CD4-positive, alpha-beta T cell treated with Interleukin-4 for 4 hours (primary cell): ENCODE measurements at regions not wholly inside any gene's neighbourhood (a gene's known extent, or its start where the extent isn't known, plus 50 kb on each side); places are given as distances from the start of the nearest gene placed in this dataset.
"Not testable (repeated sequence)": the region's sequence is repeated elsewhere in the genome, so short reads cannot be mapped to it uniquely, and the experiment has no call there.

Source experiments
- DNase-seq: peaks from one replicate; pipeline ENCODE4 v3.0.0-alpha.2; 2020

DNA sequence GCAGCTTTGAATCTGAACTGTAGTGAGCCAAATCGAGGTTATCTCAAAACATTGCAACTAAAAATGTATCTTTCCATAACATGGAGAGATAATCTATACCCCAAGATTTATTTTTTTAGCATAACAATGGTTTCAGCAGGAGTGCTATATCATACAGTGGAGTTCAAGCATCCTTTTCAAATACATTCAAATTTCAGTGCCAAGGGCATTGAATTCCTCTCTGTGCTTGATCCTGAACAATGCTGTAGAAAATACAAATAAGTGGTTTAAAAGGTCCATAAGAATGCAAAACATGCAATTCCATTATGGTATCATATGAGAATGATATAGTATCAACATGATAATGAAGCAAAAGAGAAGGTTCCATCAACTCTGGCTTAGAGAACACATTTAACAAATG lies 201.7 kb downstream of the TXNL1 start:
- no peak for DNase-seq

- no peak for DNase-seq
Observed at GRCh38 chr18:56433919-56434318, 204.5 kb downstream of the TXNL1 start.

GRCh38 chr18:56431551-56431950 lies 206.8 kb downstream of the TXNL1 start:
- no peak for DNase-seq

- no peak for DNase-seq
Observed at GRCh38 chr18:56423626-56424025, 214.8 kb downstream of the TXNL1 start.

DNA sequence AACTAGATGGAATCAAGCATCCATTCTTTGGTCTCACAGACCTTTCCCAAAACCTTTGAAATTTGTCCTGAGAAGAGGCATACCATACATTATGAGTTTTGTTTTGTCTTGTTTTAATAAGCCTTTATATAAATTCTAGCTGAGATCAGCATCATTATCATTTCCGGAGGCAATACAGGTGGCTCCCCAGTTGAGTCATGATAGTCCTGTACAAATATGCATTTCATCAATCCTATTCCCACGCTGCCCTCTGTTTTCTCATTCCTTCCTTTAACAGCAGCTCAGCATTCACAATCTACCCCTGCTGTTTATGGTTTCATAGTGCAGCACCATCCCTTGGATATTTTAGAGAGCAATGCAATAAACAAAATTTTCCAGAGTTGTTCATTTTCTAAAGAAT lies 216.7 kb downstream of the TXNL1 start:
- DNase-seq, result no peak

DNA sequence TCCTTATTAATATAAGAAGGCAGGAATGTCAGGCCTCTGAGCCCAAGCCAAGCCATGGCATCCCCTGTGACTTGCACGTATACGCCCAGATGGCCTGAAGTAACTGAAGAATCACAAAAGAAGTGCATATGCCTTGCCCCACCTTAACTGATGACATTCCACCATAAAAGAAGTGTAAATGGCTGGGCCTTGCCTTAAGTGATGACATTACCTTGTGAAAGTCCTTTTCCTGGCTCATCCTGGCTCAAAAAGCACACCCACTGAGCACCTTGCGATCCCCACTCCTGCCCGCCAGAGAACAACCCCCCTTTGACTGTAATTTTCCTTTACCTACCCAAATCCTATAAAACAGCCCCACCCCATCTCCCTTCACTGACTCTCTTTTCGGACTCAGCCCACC lies 217.5 kb downstream of the TXNL1 start:
- DNase-seq, result not testable (repeated sequence)

GRCh38 chr18:56414357-56414756 lies 224.0 kb downstream of the TXNL1 start:
- DNase-seq, result no peak

DNA sequence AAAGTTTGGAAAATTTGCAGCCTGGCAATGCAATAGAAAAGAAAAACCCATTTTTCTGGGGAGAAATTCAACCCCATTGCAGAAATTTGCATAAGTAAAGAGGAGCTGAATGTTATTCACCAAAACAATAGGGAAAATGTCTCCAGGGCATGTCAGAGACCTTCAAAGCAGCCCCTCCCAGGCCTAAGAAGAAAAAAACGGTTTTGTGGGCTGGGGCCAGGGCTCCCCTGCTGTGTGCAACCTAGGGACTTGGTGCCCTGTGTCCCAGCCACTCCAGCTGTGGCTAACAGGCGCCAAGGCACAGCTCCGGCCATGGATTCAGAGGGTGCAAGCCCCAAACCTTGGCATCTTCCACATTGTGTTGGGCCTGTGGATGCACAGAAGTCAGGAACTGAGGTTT lies 224.5 kb downstream of the TXNL1 start:
- no peak for DNase-seq

DNA sequence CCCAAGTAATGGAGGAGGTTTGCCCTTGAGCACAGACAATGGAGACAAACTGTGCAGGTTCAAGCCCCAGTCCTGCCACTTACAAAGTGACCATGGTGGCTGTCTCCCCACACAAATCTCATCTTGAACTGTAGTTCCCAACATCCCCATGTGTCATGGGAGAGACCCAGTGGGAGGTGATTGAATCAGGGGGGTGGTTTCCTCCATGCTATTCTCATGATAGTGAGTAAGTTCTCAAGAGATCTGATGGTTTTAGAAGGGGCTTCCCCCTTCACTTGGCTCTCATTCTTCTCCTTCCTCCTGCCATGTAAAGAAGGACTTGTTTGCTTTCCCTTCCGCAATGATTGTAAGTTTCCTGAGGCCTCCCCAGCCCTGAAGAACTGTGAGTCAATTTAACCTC lies 225.4 kb downstream of the TXNL1 start:
- DNase-seq, result no peak

GRCh38 chr18:56409736-56410135 lies 228.7 kb downstream of the TXNL1 start:
- DNase-seq, result no peak

- no peak for DNase-seq
Observed at GRCh38 chr18:56407646-56408180, 230.7 kb downstream of the TXNL1 start.

DNA sequence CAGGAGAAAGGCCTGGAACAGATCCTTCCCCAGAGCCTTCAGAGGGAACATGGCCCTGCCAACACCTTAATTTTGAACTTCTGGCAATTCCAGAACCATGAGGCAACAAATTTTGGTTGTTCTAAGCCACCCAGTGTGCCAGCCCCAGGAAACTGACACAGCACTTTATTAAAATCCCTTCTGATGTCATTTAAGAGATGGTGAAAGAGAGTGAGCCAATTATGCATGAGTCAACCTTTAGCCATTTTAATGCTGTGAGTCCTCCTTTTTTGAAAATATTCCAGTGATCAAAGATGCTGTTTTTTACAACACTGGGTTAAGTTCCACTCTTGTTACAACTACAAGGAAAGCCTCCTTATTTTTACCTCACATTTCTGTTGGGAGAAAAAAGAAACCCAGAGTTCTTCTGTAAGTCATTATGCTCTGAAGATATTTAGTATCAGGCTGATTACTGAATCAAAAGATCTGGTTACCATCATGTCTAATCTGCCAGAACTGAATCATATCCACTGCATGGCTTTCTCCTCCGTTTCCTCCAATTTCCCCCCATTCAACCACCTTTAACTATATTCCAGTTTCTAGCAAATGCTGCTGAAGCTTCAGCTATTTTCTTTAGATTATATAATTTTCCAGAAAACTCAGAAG lies 235.4 kb downstream of the TXNL1 start:
- no peak for DNase-seq

- DNase-seq, result no peak
Observed at GRCh38 chr18:56393870-56394269, 244.5 kb downstream of the TXNL1 start.

GRCh38 chr18:56391931-56392590 lies 246.3 kb downstream of the TXNL1 start:
- DNase-seq, result no peak

DNA sequence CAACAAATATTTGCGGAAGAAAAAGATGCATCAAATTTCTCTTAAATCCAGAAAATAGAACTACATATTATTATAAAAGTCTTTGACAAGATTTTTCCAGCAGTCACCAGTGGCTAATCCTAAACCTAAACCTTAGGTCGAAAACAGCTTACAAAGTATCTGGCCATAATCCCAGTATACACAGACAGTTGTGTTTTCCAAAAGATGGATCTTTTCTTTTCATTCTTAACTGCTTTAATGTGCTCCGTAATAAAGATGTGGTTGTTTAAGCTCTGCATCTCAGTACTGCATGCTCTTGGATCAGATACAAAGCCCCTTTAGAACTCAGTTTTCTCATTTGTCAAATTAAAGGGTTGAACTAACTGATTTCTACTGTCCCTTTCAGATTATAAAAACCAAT lies 247.8 kb downstream of the TXNL1 start:
- no peak for DNase-seq

GRCh38 chr18:56389190-56389589 lies 249.2 kb downstream of the TXNL1 start:
- no peak for DNase-seq

DNA sequence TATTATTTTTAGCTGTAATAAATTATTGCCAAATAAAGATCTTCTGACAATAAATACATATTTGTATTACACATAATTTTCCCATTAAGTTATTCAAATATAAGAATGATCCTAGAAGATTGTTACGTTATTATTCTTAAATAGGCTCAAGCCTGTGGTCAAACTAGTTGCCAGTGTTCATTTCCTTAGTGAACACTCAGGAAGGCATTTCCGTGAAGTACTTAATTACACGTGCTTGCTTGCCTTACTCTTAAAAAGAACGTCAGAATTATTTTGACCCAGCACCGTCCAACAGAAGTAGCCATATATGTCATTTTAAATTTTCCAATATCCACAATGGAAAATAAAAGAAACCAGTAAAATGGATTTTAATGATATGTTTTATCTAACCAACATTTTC lies 249.8 kb downstream of the TXNL1 start:
- no peak for DNase-seq

GRCh38 chr18:56386856-56387255 lies 251.5 kb downstream of the TXNL1 start:
- no peak for DNase-seq

GRCh38 chr18:56383349-56383748 lies 255.0 kb downstream of the TXNL1 start:
- no peak for DNase-seq

DNA sequence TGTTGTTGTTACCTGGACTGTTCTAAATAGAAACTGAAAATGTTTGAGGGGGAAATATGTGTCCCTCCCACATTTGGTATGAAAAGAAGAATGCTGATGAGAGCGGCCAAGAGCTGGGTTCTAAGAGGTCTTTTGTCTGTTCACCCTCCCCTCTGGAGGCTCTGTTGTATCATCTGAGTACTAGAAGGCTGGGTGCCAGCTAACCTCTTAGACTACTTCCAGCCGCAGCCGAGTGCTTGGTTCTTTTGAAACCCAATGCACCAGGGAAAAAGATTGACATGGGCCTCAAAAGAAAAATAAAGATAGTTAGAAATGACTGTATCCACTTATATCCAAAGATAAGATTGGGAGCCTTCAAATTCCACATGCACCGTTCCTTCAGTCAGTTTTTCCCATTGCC lies 255.9 kb downstream of the TXNL1 start:
- DNase-seq, result no peak

DNA sequence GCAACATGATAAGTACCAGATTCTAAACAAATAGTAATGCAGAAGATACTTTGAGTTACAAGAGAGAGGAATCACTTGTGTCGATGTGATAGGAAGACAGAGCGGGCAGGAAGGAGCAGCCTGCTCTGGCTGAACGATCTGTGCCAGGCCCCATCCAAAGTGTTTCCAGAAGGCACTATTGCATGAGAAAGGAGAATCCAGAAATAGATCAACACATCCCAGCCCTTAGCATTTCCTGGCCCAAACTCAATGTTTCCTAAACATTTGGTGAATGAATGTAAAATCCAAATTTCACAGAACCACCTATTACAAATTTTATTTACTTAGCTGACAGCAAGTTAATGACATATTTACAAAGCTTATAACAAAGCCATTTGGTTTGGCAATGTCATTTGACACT lies 257.2 kb downstream of the TXNL1 start:
- no peak for DNase-seq

- DNase-seq, result no peak
Observed at GRCh38 chr18:56380685-56381084, 257.7 kb downstream of the TXNL1 start.

- DNase-seq, result no peak
Observed at GRCh38 chr18:56379256-56379655, 259.1 kb downstream of the TXNL1 start.

GRCh38 chr18:56377231-56377630 lies 261.2 kb downstream of the TXNL1 start:
- DNase-seq, result no peak
